ENCODE measurements at regions not wholly inside any gene's neighbourhood (a gene's known extent, or its start where the extent isn't known, plus 50 kb on each side); places are given as distances from the start of the nearest gene placed in this dataset.
"Not testable (repeated sequence)": the region's sequence is repeated elsewhere in the genome, so short reads cannot be mapped to it uniquely, and the experiment has no call there.

GRCh38 chr13:79933389-79933788 lies 407.5 kb downstream of the SPRY2 start:
- no TSS peak for BruUV-seq (replicated peaks)
- Histone ChIP-seq H3K36me3 (ENCODE audit: insufficient read depth, low read length, poor library complexity, severe bottlenecking) (no peaks in the 10 kb centered on the region), H3K9me3 (ENCODE audit: low read depth, low read length, poor library complexity, severe bottlenecking) (no peaks in the 10 kb centered on the region), H3K4me1 (ENCODE audit: insufficient read depth, low read length, poor library complexity, severe bottlenecking) (peaks cover 28% of the 10 kb centered on the region), H3K27ac (ENCODE audit: low read depth, low read length, poor library complexity, severe bottlenecking) (no peak overlapping the region), H3K27me3 (replicated peaks; ENCODE audit: insufficient read depth, low read depth, low read length, poor library complexity) (no peaks in the 10 kb centered on the region), H3K4me3 (ENCODE audit: low read depth, low read length, poor library complexity, severe bottlenecking) (no peak overlapping the region)
- intact Hi-C loops (cut with micrococcal nuclease; ENCODE audit: unreplicated experiment), result no loop called here
- POLR2A ChIA-PET (ENCODE audit: low non-redundant PET), result no interaction called here
- DNase-seq (ENCODE audit: low spot score), result no peak
- CTCF ChIA-PET, result interaction anchor here (0.7 kb wide), 1 partner anchor 1115 kb away, joined by 5 read pairs; no protein-coding TSS in a partner anchor
- TF ChIP-seq EZH2 (IDR thresholded peaks at IDR 0.05; ENCODE audit: borderline replicate concordance, low read depth, low read length, poor library complexity, severe bottlenecking) (no peak), CTCF (conservative IDR thresholded peaks at IDR 0.05; ENCODE audit: low read depth, low read length) (no peak)

GRCh38 chr13:79932556-79932955 lies 408.4 kb downstream of the SPRY2 start:
- Histone ChIP-seq H3K27ac (ENCODE audit: low read depth, low read length, poor library complexity, severe bottlenecking) (no peak overlapping the region), H3K4me3 (ENCODE audit: low read depth, low read length, poor library complexity, severe bottlenecking) (no peak overlapping the region), H3K27me3 (replicated peaks; ENCODE audit: insufficient read depth, low read depth, low read length, poor library complexity) (no peaks in the 10 kb centered on the region), H3K9me3 (ENCODE audit: low read depth, low read length, poor library complexity, severe bottlenecking) (no peaks in the 10 kb centered on the region), H3K4me1 (ENCODE audit: insufficient read depth, low read length, poor library complexity, severe bottlenecking) (peaks cover 20% of the 10 kb centered on the region), H3K36me3 (ENCODE audit: insufficient read depth, low read length, poor library complexity, severe bottlenecking) (no peaks in the 10 kb centered on the region)
- DNase-seq (ENCODE audit: low spot score), result no peak
- TF ChIP-seq EZH2 (IDR thresholded peaks at IDR 0.05; ENCODE audit: borderline replicate concordance, low read depth, low read length, poor library complexity, severe bottlenecking) (no peak), CTCF (conservative IDR thresholded peaks at IDR 0.05; ENCODE audit: low read depth, low read length) (no peak)
- intact Hi-C loops (cut with micrococcal nuclease; ENCODE audit: unreplicated experiment), result no loop called here
- ChIA-PET POLR2A (ENCODE audit: low non-redundant PET) (no interaction called here), CTCF (interaction anchor here (0.5 kb wide), 1 partner anchor 428 kb away, joined by 7 read pairs; no protein-coding TSS in a partner anchor)
- no TSS peak for BruUV-seq (replicated peaks)

- H3K4me1 ChIP-seq (ENCODE audit: insufficient read depth, low read length, poor library complexity, severe bottlenecking); H3K4me3 ChIP-seq (ENCODE audit: low read depth, low read length, poor library complexity, severe bottlenecking); H3K27me3 ChIP-seq (replicated peaks; ENCODE audit: insufficient read depth, low read depth, low read length, poor library complexity); intact Hi-C loops (cut with micrococcal nuclease; ENCODE audit: unreplicated experiment); CTCF ChIA-PET; POLR2A ChIA-PET (ENCODE audit: low non-redundant PET); H3K27ac ChIP-seq (ENCODE audit: low read depth, low read length, poor library complexity, severe bottlenecking); BruUV-seq (replicated peaks); DNase-seq (ENCODE audit: low spot score); H3K9me3 ChIP-seq (ENCODE audit: low read depth, low read length, poor library complexity, severe bottlenecking); H3K36me3 ChIP-seq (ENCODE audit: insufficient read depth, low read length, poor library complexity, severe bottlenecking): not testable (repeated sequence)
Measured at GRCh38 chr13:79923973-79924556, 416.9 kb downstream of the SPRY2 start.

GRCh38 chr13:79919091-79919490 lies 421.8 kb downstream of the SPRY2 start:
- DNase-seq (ENCODE audit: low spot score), result no peak
- Histone ChIP-seq H3K4me1 (ENCODE audit: insufficient read depth, low read length, poor library complexity, severe bottlenecking) (peaks cover 4% of the 10 kb centered on the region), H3K9me3 (ENCODE audit: low read depth, low read length, poor library complexity, severe bottlenecking) (peaks cover 7% of the 10 kb centered on the region), H3K27me3 (replicated peaks; ENCODE audit: insufficient read depth, low read depth, low read length, poor library complexity) (no peaks in the 10 kb centered on the region), H3K4me3 (ENCODE audit: low read depth, low read length, poor library complexity, severe bottlenecking) (no peak overlapping the region), H3K36me3 (ENCODE audit: insufficient read depth, low read length, poor library complexity, severe bottlenecking) (no peaks in the 10 kb centered on the region), H3K27ac (ENCODE audit: low read depth, low read length, poor library complexity, severe bottlenecking) (no peak overlapping the region)
- POLR2A ChIA-PET (ENCODE audit: low non-redundant PET), result no interaction called here
- BruUV-seq (replicated peaks), result no TSS peak
- CTCF ChIA-PET, result no interaction called here
- TF ChIP-seq EZH2 (IDR thresholded peaks at IDR 0.05; ENCODE audit: borderline replicate concordance, low read depth, low read length, poor library complexity, severe bottlenecking) (no peak), CTCF (conservative IDR thresholded peaks at IDR 0.05; ENCODE audit: low read depth, low read length) (no peak)
- intact Hi-C loops (cut with micrococcal nuclease; ENCODE audit: unreplicated experiment), result no loop called here
